Esophagus muscularis mucosa (tissue), 4 donors: ENCODE measurements at regions not wholly inside any gene's neighbourhood (a gene's known extent, or its start where the extent isn't known, plus 50 kb on each side); places are given as distances from the start of the nearest gene placed in this dataset.

ENCODE experiments used
- DNase-seq: peaks from one replicate; pipeline ENCODE4 v3.0.0-alpha.2; 2017; ENCODE audit errors: extremely low spot score
- H3K27ac ChIP-seq, 4 donors: fragments of 200-600 bp; sonication (generic); replicated peaks in 1 of 4; 1 replicate in 3 of 4; 2 replicates in 1 of 4; pipeline ENCODE4 v1.5.1; 2016 to 2019; ENCODE audit warnings: mild to moderate bottlenecking in 1 of 4
- H3K27me3 ChIP-seq, 4 donors: fragments of 200-600 bp; sonication (generic); one replicate each; pipeline versions ENCODE4 v1.5.1 to v1.6.0; 2016 to 2019
- H3K36me3 ChIP-seq, 4 donors: fragments of 200-600 bp; sonication (generic); one replicate each; pipeline ENCODE4 v1.5.1; 2016 to 2019
- H3K4me1 ChIP-seq, 4 donors: fragments of 200-600 bp; sonication (generic); one replicate each; pipeline ENCODE4 v1.5.1; 2016 to 2019
- H3K4me3 ChIP-seq, 4 donors: fragments of 200-600 bp; sonication (generic); 1 replicate in 2 of 4; 2 replicates in 2 of 4; pipeline ENCODE4 v1.5.1; 2016 to 2019; ENCODE audit warnings: mild to moderate bottlenecking in 4 of 4, moderate library complexity in 1 of 4
- H3K9me3 ChIP-seq, 4 donors: fragments of 200-600 bp; sonication (generic); 1 replicate in 3 of 4; 2 replicates in 1 of 4; pipeline ENCODE4 v1.5.1; 2016 to 2019
- CTCF ChIP-seq, 3 experiments: fragments of 200-600 bp in 2 of 3; fragments of 450-650 bp in 1 of 3; sonication (generic) in 2 of 3; IDR thresholded peaks; one replicate each; pipeline ENCODE4 v1.5.1; 2017 to 2019; ENCODE audit warnings: antibody characterized with exemption in 3 of 3, mild to moderate bottlenecking in 2 of 3, moderate library complexity in 1 of 3
- EP300 ChIP-seq: sonication (generic); formaldehyde crosslinking; IDR thresholded peaks from one replicate; pipeline ENCODE4 v1.6.1; 2017; ENCODE audit warnings: antibody characterized with exemption
- POLR2A ChIP-seq: fragments of 450-650 bp; IDR thresholded peaks from one replicate; pipeline ENCODE4 v1.6.1; 2017; ENCODE audit warnings: antibody characterized with exemption, moderate library complexity, mild to moderate bottlenecking, low read depth
- POLR2AphosphoS5 ChIP-seq, 2 donors: sonication (generic); formaldehyde crosslinking; IDR thresholded peaks; one replicate each; pipeline ENCODE4 v1.6.1; 2017; ENCODE audit warnings: antibody characterized with exemption in 2 of 2
- WGBS: methylation state at CpG from one replicate; pipeline ENCODE4 v1.1.5; 2018; 5-methylcytosine and 5-hydroxymethylcytosine counted together
- intact Hi-C: fragments of 100-400 bp; cut with DNase I; formaldehyde crosslinking; loops from one replicate; pipeline ENCODE4 v1.15.1; 2023

- WGBS = 80% methylated on average over 2 of the region's 2 CpGs
- Histone ChIP-seq H3K9me3 (peaks cover 0 to 18% (median 8%) of the 10 kb centered on the region in 4 donors), H3K4me1 (no peaks in the 10 kb centered on the region), H3K4me3 (no peak overlapping the region), H3K27me3 (no peaks in the 10 kb centered on the region), H3K36me3 (no peaks in the 10 kb centered on the region), H3K27ac (no peak overlapping the region)
- no peak for TF ChIP-seq POLR2A
- no peak for TF ChIP-seq CTCF (IDR thresholded peaks at IDR 0.05)
- no peak for TF ChIP-seq EP300
- TF ChIP-seq POLR2AphosphoS5 (IDR thresholded peaks at IDR 0.05) = no peak
- DNase-seq = no peak
- intact Hi-C loops = no loop called here
Measured at GRCh38 chr2:188076149-188077056, 215.3 kb upstream of the GULP1 start.

GRCh38 chr2:188077757-188078156 is 213.9 kb upstream of the GULP1 start:
- Histone ChIP-seq H3K27ac (no peak overlapping the region), H3K9me3 (peaks cover 0 to 14% (median 5%) of the 10 kb centered on the region in 4 donors), H3K27me3 (no peaks in the 10 kb centered on the region), H3K36me3 (no peaks in the 10 kb centered on the region), H3K4me3 (no peak overlapping the region), H3K4me1 (no peaks in the 10 kb centered on the region)
- DNase-seq = no peak
- intact Hi-C loops = no loop called here
- no peak for TF ChIP-seq POLR2AphosphoS5 (IDR thresholded peaks at IDR 0.05)
- no peak for TF ChIP-seq CTCF (IDR thresholded peaks at IDR 0.05)
- TF ChIP-seq POLR2A = no peak
- no peak for TF ChIP-seq EP300

GRCh38 chr2:188078534-188078933 is 213.1 kb upstream of the GULP1 start:
- Histone ChIP-seq H3K27ac (no peak overlapping the region), H3K4me1 (no peaks in the 10 kb centered on the region), H3K36me3 (no peaks in the 10 kb centered on the region), H3K27me3 (no peaks in the 10 kb centered on the region), H3K9me3 (peaks cover 0 to 8% (median 1%) of the 10 kb centered on the region in 4 donors), H3K4me3 (no peak overlapping the region)
- no peak for DNase-seq
- intact Hi-C loops = no loop called here
- no peak for TF ChIP-seq POLR2AphosphoS5 (IDR thresholded peaks at IDR 0.05)
- TF ChIP-seq POLR2A = no peak
- no peak for TF ChIP-seq CTCF (IDR thresholded peaks at IDR 0.05)
- TF ChIP-seq EP300 = no peak
- 86% methylated on average over 4 of the region's 4 CpGs for WGBS

GRCh38 chr2:188079196-188079595 is 212.5 kb upstream of the GULP1 start:
- intact Hi-C loops = no loop called here
- no peak overlapping the region for H3K27ac ChIP-seq
- H3K4me3 ChIP-seq = no peak overlapping the region
- no peaks in the 10 kb centered on the region for H3K4me1 ChIP-seq
- no peak for DNase-seq
- no peaks in the 10 kb centered on the region for H3K36me3 ChIP-seq
- WGBS = 78% methylated on average over 1 of the region's 1 CpG
- peaks cover 0 to 2% (median 0%) of the 10 kb centered on the region in 4 donors for H3K9me3 ChIP-seq
- H3K27me3 ChIP-seq = no peaks in the 10 kb centered on the region
- TF ChIP-seq POLR2AphosphoS5 (IDR thresholded peaks at IDR 0.05) (no peak), CTCF (IDR thresholded peaks at IDR 0.05) (no peak), POLR2A (no peak), EP300 (no peak)

GRCh38 chr2:188085421-188085820 is 206.3 kb upstream of the GULP1 start:
- intact Hi-C loops = no loop called here
- WGBS = 70% methylated on average over 4 of the region's 4 CpGs
- no peak overlapping the region for H3K4me3 ChIP-seq

More at GRCh38 chr2:188085421-188085820, 206.3 kb upstream of the GULP1 start:
- no peaks in the 10 kb centered on the region for H3K36me3 ChIP-seq
- no peak for DNase-seq
- no peak overlapping the region for H3K27ac ChIP-seq
- no peaks in the 10 kb centered on the region for H3K4me1 ChIP-seq
- H3K9me3 ChIP-seq = no peaks in the 10 kb centered on the region
- TF ChIP-seq POLR2A (no peak), CTCF (IDR thresholded peaks at IDR 0.05) (no peak), POLR2AphosphoS5 (IDR thresholded peaks at IDR 0.05) (no peak), EP300 (no peak)
- no peaks in the 10 kb centered on the region for H3K27me3 ChIP-seq
